PC-3 (cell line): ENCODE measurements at regions not wholly inside any gene's neighbourhood (a gene's known extent, or its start where the extent isn't known, plus 50 kb on each side); places are given as distances from the start of the nearest gene placed in this dataset.

Experiments
- ATAC-seq: fragments of 200-7000 bp; cut with Tn5 transposase; 2 replicates; pipeline ENCODE4 v1.9.1; 2020; ENCODE audit warnings: mild to moderate bottlenecking, moderate library complexity
- BruUV-seq: library from RNA; stranded (reverse); fragments of 400-500 nt; replicated peaks from 2 replicates; lab custom pipeline; 2021; lab: Mats Ljungman, UMichigan
- CTCF ChIA-PET: fragments of 300-600 bp; sonication (Branson Sonifier 250); formaldehyde crosslinking; loops from one replicate; lab custom pipeline; 2022; ENCODE audit warnings: antibody characterized with exemption; lab: Charles Lee
- POLR2A ChIA-PET: fragments of 300-600 bp; sonication (Branson Sonifier 250); formaldehyde crosslinking; loops from one replicate; lab custom pipeline; 2022; ENCODE audit warnings: antibody characterized with exemption; ENCODE audit not compliant: unreplicated experiment; lab: Charles Lee
- DNase-seq: peaks from one replicate; pipeline ENCODE4 v3.0.0-alpha.2; 2015
- H2AFZ ChIP-seq: fragments of 300-600 bp; sonication (generic); 2 replicates; pipeline ENCODE4 v1.6.0; 2016; ENCODE audit warnings: antibody characterized with exemption, low read length
- H3F3A ChIP-seq: fragments of 300-600 bp; sonication (generic); one replicate; pipeline ENCODE4 v1.6.0; 2017; ENCODE audit warnings: antibody characterized with exemption, low read length, control low read depth, mild to moderate bottlenecking; ENCODE audit not compliant: unreplicated experiment
- H3K27ac ChIP-seq: fragments of 300-600 bp; sonication (generic); 2 replicates; pipeline ENCODE4 v1.5.1; 2016; ENCODE audit warnings: mild to moderate bottlenecking, low read length
- H3K27me3 ChIP-seq: fragments of 300-600 bp; sonication (generic); 2 replicates; pipeline ENCODE4 v1.6.1; 2016; ENCODE audit warnings: low read length, mixed read lengths
- H3K36me3 ChIP-seq: fragments of 300-600 bp; sonication (generic); 2 replicates; pipeline ENCODE4 v1.6.1; 2016; ENCODE audit warnings: low read depth, mixed run types, low read length, mixed read lengths
- H3K4me1 ChIP-seq: fragments of 300-600 bp; sonication (generic); 2 replicates; pipeline ENCODE4 v1.5.1; 2016; ENCODE audit warnings: low read length; ENCODE audit not compliant: insufficient read depth
- H3K4me2 ChIP-seq: fragments of 300-600 bp; sonication (generic); 2 replicates; pipeline ENCODE4 v1.6.0; 2016; ENCODE audit warnings: low read length
- H3K4me3 ChIP-seq: fragments of 300-600 bp; sonication (generic); 2 replicates; pipeline ENCODE4 v1.5.1; 2016; ENCODE audit warnings: mild to moderate bottlenecking, low read length, mixed read lengths
- H3K79me2 ChIP-seq: fragments of 300-600 bp; sonication (generic); 2 replicates; pipeline ENCODE4 v1.6.1; 2017; ENCODE audit warnings: low read length, mixed read lengths
- H3K9ac ChIP-seq: fragments of 300-600 bp; sonication (generic); 2 replicates; pipeline ENCODE4 v1.6.0; 2016; ENCODE audit warnings: mild to moderate bottlenecking, low read length
- H3K9me2 ChIP-seq: fragments of 300-600 bp; sonication (generic); replicated peaks from 2 replicates; pipeline ENCODE4 v1.6.1; 2016; ENCODE audit warnings: mixed run types, low read length, mixed read lengths
- H3K9me3 ChIP-seq: fragments of 300-600 bp; sonication (generic); 2 replicates; pipeline ENCODE4 v1.6.1; 2016; ENCODE audit warnings: low read length, mixed read lengths
- H4K20me1 ChIP-seq: fragments of 300-600 bp; sonication (generic); 2 replicates; pipeline ENCODE4 v1.6.1; 2016; ENCODE audit warnings: low read length, mixed read lengths
- EZH2 ChIP-seq: fragments of 300-600 bp; sonication (generic); IDR thresholded peaks from one replicate; pipeline ENCODE4 v1.6.1; 2017; ENCODE audit warnings: antibody characterized with exemption, mild to moderate bottlenecking, low read length; ENCODE audit not compliant: unreplicated experiment
- EZH2phosphoT487 ChIP-seq: fragments of 300-600 bp; sonication (generic); IDR thresholded peaks from 2 replicates; pipeline ENCODE4 v1.6.1; 2018; ENCODE audit warnings: mild to moderate bottlenecking, antibody characterized with exemption, low read length, borderline replicate concordance
- intact Hi-C: fragments of 100-400 bp; cut with micrococcal nuclease; formaldehyde crosslinking; loops from 2 replicates; pipeline ENCODE4 v1.9.0; 2023
- TF ChIP-seq, protein P1 (sequence below): fragments of 300-600 bp; sonication (generic); conservative IDR thresholded peaks from 2 replicates; pipeline ENCODE4 v1.5.1; 2017; ENCODE audit warnings: antibody characterized with exemption, low read depth, mild to moderate bottlenecking, low read length

GRCh38 chr7:19853261-19853832 lies 79.9 kb upstream of the TMEM196 start:
- no peaks in the 10 kb centered on the region for H4K20me1 ChIP-seq
- H3K27ac ChIP-seq = no peak overlapping the region
- no peaks in the 10 kb centered on the region for H3K27me3 ChIP-seq
- CTCF ChIA-PET = no interaction called here
- peaks cover 25% of the 10 kb centered on the region for H3K4me1 ChIP-seq
- ATAC-seq = peak; percentile 91
- no peaks in the 10 kb centered on the region for H3K9me2 ChIP-seq
- no peak for TF ChIP-seq EZH2
- TF ChIP-seq EZH2phosphoT487 = no peak
- TF ChIP-seq, protein P1, sequence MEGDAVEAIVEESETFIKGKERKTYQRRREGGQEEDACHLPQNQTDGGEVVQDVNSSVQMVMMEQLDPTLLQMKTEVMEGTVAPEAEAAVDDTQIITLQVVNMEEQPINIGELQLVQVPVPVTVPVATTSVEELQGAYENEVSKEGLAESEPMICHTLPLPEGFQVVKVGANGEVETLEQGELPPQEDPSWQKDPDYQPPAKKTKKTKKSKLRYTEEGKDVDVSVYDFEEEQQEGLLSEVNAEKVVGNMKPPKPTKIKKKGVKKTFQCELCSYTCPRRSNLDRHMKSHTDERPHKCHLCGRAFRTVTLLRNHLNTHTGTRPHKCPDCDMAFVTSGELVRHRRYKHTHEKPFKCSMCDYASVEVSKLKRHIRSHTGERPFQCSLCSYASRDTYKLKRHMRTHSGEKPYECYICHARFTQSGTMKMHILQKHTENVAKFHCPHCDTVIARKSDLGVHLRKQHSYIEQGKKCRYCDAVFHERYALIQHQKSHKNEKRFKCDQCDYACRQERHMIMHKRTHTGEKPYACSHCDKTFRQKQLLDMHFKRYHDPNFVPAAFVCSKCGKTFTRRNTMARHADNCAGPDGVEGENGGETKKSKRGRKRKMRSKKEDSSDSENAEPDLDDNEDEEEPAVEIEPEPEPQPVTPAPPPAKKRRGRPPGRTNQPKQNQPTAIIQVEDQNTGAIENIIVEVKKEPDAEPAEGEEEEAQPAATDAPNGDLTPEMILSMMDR = no peak
- no peaks in the 10 kb centered on the region for H3F3A ChIP-seq
- no peaks in the 10 kb centered on the region for H3K36me3 ChIP-seq
- H3K4me3 ChIP-seq = no peak overlapping the region
- peak; percentile 53 for DNase-seq
- POLR2A ChIA-PET = no interaction called here
- no peaks in the 10 kb centered on the region for H3K79me2 ChIP-seq
- H3K9me3 ChIP-seq = no peaks in the 10 kb centered on the region
- no TSS peak for BruUV-seq
- intact Hi-C loops = no loop called here
- no peak overlapping the region for H3K4me2 ChIP-seq
- no peak overlapping the region for H2AFZ ChIP-seq
- H3K9ac ChIP-seq = no peak overlapping the region

- no TSS peak for BruUV-seq
- no peak for TF ChIP-seq EZH2phosphoT487
- no peak for TF ChIP-seq EZH2
- TF ChIP-seq, protein P1 = no peak
- Histone ChIP-seq H3K79me2 (no peaks in the 10 kb centered on the region), H3K9me3 (no peaks in the 10 kb centered on the region), H3K9ac (no peak overlapping the region), H4K20me1 (no peaks in the 10 kb centered on the region), H3K9me2 (no peaks in the 10 kb centered on the region), H3K4me3 (no peak overlapping the region), H3K36me3 (no peaks in the 10 kb centered on the region), H2AFZ (no peak overlapping the region), H3K4me2 (no peak overlapping the region), H3K27ac (no peak overlapping the region), H3K27me3 (no peaks in the 10 kb centered on the region), H3K4me1 (peaks cover 25% of the 10 kb centered on the region), H3F3A (no peaks in the 10 kb centered on the region)
- ATAC-seq (no peak), DNase-seq (no peak)
- intact Hi-C loops = no loop called here
- CTCF ChIA-PET = no interaction called here
- POLR2A ChIA-PET = no interaction called here
These were observed 78.8 kb upstream of the TMEM196 start for GRCh38 chr7:19852192-19852591.

DNA sequence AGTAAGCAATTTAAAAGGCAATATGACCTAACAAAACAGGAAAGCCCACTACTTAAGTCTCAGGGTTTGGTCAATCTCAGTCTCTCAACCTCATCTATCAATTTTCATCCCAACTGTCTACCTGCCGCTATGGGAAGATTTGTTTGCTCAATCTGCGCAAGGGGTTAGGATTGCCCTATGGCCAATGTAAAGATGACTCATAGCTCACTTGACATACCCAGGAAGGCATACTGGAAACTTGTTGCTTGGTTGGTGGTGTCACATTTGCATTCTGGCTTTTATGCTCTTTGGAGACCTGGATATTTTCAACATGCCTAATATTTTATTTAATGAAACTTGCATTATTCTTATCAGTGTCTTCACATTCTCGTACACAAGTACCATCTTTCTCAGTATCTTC lies 78.1 kb upstream of the TMEM196 start:
- Histone ChIP-seq H3K36me3 (no peaks in the 10 kb centered on the region), H4K20me1 (no peaks in the 10 kb centered on the region), H3F3A (no peaks in the 10 kb centered on the region), H3K4me1 (peaks cover 25% of the 10 kb centered on the region), H3K27ac (no peak overlapping the region), H3K79me2 (no peaks in the 10 kb centered on the region), H3K9ac (no peak overlapping the region), H3K9me2 (no peaks in the 10 kb centered on the region), H3K27me3 (no peaks in the 10 kb centered on the region), H2AFZ (no peak overlapping the region), H3K4me3 (no peak overlapping the region), H3K9me3 (no peaks in the 10 kb centered on the region), H3K4me2 (no peak overlapping the region)
- TF ChIP-seq, protein P1 = no peak
- no peak for TF ChIP-seq EZH2
- TF ChIP-seq EZH2phosphoT487 = no peak
- ATAC-seq (peak; percentile 50), DNase-seq (peak; percentile 73)
- POLR2A ChIA-PET = no interaction called here
- CTCF ChIA-PET = no interaction called here
- intact Hi-C loops = no loop called here
- no TSS peak for BruUV-seq
